GM21786 (cell line): ENCODE measurements at regions not wholly inside any gene's neighbourhood (a gene's known extent, or its start where the extent isn't known, plus 50 kb on each side); places are given as distances from the start of the nearest gene placed in this dataset.

Source experiments
- ATAC-seq: cut with Tn5 transposase; IDR thresholded peaks from one replicate; pipeline ENCODE4 v1.9.1; 2021; ENCODE audit not compliant: unreplicated experiment

DNA sequence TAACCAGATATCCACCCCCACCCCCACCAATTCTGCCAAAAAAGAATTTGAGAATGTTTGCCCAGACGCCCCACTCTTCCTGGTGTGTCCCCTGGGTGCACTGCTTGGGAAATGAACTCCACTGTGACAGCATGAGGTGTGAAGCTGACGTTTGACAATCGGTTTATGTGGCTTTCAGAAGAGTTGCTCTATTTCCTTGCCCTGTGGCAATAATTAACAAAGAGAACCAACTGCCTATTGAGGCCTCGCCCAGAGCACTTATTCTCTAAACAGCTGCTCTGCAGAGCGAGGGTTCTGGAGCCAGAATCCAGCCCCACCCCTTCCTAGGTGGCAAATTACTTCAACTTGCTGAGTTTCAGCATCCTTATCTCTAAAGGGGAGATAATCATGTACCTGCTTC, 115.8 kb upstream of the SIX3 start:
- ATAC-seq, result peak; percentile 87

DNA sequence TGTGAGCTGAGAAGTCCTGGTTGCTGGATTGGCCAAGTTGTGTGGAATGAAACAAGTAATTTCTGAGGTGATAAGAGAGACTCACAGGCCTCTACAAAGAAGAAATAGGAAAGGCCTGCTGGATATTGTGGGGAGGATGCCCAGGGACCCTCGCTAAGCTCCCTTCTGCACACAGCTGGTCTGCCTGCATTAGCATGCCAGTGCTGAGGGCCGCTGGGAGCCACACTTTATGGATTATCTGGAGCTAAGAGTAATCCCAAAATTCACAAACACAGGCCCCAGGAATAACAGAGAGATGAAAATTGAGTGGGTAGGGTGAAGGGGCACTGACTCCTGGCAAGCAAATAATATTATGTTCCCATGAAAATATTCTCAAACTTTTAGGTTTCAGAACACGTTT, 114.9 kb upstream of the SIX3 start:
- no peak for ATAC-seq

DNA sequence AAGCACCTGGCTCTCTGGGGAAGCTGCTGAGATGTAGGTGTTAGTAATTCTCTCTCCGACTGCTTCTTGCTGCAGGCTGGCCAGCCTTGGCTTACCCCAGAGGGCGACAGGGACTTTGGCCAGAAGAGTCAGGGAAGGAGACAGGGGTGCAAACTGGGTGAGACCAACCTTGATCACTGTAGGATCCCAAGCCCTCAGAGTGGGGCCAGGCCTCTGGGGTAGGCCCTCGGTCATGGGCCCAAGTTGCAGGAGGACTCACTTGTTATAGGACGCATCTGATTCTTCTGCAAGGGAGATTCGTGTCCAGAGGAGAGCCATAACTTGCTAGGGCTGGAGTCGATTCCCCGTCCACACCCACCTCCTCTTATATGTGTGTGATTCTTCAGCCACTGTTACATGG, 111.7 kb upstream of the SIX3 start:
- no peak for ATAC-seq

DNA sequence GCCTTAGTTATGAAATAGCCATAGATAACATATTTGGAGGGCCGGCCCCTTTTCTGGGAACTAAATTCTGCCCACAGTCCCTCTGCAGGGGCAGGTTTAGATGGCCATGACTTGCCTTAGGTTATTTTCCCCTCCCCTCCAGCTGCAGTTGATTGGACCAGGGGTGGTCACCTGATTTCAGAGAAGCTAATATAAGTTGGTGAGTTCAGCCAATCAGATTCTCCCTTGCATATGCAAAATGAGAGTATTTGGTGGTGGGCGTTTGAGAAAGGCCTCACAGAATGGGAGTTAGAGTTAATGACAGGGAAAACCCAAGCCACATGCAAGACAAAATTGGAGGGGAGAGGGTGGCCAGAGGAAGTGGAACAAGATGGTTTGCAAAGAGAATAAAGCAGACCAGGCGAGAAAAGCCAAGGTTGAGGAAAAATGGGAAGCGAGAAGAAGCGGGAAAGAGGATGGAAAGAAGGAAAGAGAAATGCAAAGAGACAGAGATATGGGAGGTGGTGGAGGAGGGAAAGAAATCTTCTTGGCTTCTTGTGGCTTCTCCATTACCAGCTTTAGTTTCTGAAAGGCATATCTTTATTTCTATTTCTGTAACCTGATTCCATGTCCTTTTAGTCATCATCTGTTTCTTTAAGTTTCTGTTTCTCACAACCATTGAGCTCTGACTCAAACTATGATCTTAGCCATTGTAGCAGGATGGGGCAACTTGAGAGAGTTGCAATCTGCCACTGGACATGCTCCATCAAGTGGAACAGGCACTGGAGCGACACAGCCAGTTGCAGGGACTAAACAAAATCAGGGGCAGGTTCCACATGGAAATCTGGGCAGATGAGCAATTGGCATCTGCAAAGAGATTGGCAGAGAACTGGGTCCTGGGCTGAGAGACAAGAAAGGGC, 108.1 kb upstream of the SIX3 start:
- peak; percentile 51 for ATAC-seq

DNA sequence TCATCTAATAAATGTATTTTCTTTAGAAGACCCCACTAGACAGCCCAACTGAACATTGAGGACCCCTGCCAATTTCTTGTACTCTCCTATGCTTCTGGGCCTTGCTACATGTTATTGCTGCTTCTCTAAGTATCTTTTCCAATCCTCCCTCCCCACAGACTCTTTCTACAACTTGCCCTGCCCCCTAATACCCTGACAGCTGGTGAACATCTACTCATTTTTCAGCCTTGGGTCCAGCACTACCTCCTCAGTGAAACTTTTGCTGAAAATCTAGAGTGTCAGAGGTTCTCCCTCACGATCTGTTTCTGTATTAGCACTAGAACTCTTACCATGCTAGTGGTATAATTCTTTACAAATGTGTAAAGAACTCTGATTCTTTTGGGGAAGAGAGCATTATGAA, 106.8 kb upstream of the SIX3 start:
- no peak for ATAC-seq

DNA sequence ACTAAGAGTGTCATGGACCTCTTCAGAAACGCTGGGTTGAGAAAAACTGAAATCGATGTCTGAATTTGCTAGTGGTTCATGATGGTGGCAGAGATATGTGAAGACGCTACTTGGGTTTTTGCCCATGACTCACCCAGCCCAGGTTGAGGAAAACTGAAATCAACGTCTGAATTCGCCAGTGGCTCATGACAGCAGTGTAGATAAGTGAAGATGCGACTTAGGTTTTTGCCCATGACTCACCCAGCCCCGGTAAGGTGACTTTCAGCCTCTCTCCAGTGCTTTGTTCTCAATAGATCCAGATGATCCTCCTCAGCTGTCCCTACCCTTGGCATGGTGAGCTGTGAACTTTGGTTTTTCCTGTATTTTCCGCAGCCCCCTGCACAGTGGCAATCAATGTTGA, 105.3 kb upstream of the SIX3 start:
- ATAC-seq, result peak; percentile 48

DNA sequence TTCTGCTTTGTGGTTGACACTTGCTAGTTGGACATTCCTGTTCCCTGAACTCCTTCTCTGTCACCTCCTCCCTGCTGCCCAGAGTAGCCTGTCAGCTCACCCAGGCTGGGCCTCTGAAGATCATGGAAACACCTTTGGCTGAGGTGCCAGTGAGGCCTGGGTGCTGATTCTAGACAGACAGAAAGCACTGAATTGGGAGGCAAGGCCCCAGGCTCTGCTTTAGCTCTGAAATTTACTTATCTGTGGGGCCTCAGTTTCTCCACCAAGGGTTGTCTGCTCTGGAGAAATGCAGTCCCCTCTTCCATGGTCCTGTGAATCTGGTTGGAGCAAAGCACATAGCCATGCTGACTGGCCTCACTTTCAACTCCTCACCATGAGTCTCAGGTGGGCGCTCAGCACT, 104.6 kb upstream of the SIX3 start:
- no peak for ATAC-seq

DNA sequence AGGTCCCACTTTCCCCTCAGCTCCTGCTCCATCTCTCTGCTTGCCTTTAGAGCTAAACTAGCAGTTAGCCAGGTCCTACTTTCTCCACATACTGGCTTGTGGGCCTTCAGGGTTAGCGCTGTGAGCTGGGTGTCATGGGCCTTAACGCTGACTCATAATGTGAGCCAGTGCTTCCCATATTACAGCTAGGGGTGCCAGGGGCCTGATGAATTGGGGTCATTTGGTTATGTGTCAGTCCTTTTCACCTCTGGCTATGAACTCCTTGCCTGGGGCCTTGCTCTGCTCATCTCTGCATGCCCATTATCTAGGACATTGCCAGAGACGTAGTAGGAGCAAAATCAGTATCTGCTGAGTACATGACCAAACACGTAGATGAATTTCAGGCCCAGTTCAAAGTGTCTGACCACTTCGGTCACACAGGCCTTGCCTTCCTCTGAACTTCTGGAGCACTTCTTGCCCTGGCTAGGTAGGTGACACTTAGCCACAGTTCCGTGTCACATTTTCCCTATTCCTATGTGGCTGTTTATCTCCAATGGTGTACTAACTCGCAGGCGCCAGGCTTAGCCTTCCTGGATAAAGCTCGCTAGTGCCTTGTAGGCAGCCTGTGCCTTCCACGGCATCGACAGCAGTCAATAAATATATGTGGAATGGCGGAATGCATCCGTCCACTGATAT, 103.2 kb upstream of the SIX3 start:
- no peak for ATAC-seq

DNA sequence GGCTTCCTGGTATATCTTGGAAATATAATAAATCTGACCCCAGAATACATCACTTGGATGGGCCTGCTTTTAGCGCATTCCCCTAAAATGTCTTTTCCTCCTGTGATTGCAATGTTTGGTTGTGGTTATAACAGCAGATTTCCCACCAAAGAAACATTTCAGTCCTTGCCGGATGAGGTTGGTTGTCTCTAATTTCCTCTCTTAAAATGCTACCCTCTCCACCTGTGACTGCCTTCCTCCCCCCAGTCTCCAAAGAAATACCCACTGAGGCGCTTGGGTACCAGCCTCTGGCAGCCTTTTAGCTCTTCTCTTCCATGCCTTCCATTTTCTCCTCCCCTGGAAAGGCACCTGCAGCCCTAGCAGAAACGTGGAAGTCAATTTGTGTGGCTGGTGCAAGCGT, 102.1 kb upstream of the SIX3 start:
- no peak for ATAC-seq

DNA sequence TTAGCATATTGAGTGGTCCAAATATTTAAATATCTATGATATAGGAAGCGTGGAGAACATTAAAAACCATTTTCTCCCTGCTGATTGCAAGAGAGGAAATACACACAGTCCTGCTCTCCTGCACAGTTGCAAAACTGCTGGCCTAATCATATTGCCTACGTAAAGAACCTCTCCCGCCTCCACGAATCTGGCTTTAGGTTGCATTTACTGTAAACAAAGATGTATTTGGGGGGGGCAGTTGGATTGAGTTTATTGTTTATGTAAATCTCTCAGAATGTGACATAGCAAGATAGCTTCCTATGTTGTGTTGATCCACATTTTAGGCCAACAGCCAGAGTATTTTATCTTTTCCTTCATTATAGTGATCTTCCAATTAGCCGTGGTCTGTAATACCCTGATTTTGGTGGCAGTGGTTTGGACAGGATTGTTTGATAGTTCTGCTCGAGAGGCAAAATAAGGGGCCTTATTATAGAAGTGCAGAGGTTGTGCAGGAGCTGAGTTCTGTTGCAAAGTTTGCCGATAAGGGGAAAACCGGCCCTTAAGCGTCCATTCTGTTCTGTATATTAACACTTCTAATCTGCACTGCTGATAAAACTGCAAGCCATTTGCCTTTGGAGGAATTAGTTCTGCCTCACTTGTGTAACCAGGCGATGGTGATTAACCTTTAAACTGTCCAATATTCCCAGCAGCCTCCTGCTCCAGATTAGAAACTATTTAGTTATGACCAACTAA, 101.6 kb upstream of the SIX3 start:
- ATAC-seq, result no peak

DNA sequence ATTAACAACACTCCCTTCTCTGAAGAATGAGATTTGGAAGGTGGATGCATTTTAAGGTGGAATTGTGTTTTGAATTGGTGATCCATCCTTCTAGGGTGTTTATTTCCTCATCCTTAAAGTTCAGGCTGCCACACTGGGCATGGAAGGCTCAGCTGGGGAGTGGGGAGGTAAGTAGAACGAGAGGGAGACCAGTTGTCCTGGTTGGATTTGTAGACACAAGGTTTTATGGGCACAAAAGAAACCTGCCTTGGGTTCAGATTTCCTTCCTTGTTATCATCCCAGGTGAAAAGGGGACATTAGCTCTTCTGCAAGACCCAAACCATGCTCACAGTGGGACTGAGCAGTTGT, 101.0 kb upstream of the SIX3 start:
- no peak for ATAC-seq

DNA sequence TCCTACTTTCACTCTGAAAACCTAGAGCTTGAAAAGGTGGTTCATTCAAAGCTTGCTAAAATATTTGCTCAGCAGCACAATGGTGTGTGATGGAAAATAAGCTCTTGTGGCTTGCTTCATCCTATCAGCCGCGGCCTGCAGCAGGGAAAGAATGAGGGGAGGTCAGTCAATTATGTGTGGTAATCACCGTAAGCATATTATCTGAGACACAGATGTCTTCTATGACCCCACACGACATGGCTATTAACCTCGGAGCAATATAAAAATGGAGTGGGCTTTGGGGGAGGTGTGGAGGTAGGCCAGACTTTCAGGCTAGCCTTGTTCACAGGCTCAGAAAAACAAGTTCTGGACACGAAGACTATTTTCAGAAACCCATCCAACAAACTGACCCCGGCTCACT, 98.4 kb upstream of the SIX3 start:
- ATAC-seq, result no peak

DNA sequence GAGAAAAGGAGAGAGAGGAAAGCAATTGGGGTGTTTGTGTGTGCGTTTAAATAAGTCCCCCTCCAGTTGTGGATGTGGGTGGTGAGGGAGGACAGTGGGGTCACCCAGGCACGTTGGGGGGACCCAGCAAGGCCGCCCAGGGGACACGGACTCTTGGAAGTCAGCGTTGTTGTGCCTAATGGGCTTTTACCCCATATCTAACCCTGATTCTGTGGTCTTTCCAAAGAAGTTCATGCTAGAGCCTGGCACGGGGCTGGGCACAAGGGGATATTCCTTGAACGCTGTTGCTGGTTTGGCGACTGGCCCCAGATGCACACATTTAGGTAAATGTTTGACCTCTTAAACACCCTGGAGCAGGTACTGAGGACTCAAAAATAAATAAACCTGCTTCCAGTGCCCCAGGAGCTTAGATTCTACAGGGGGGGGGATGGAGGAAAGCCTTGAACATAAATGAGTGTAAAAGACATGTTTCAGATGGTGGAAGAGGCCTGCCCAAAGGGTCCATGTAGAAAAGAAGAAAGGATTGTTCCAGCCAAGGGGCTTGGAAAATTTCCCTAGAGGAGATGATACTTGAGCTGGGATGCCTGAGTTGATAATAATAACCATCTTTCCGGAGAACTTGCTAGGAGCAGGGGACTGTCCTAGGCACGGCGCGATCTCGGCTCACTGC, 97.7 kb upstream of the SIX3 start:
- ATAC-seq, result no peak

DNA sequence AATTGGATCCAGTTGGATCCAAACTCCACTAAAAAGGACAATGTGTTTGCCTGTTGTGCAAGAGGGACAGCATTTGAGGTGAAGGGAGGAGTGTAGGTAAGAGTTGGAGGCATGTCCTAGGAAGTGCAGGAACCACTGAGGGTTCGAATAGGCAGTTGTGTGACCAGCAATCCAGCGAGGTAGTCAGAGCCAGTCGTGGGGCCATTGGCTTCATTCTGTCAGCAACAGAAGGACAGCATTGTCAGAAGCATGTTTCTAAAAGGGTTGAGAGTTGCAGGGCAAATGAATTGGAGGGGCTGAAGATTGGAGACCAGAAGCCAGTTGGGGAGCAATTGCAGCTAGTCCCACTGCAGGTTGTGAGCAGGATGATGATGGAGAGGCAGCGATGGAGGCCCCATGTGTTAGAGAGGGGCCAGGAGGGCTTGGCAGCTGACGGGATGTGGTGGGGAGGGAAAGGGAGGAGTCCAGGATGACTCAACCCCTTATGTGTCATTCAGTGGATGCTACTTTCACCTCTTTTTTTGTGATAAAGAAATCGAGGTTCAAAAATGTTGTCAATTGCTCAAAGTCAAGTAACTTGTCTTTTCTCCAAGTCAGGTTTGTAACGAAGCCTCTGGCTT, 96.7 kb upstream of the SIX3 start:
- no peak for ATAC-seq

DNA sequence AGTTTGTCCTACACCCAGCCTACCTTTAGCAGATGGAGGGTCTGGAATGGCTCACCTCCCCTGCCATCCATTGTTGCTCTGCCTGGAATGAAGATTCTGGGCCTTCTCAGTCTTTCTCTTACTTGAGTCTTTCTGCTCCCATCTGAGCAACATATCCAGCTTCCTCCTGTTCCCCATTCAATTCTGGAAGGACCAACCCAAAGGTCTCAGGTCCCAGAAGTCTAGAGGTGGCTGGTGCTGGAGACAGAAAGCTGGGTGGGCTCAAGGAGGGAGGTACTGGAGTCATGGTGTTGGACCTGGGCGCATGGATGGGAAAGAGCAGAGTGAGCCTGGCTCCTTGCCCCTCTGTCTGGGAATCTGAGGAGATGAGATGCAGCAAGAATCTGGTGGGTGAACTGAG, 93.5 kb upstream of the SIX3 start:
- no peak for ATAC-seq

DNA sequence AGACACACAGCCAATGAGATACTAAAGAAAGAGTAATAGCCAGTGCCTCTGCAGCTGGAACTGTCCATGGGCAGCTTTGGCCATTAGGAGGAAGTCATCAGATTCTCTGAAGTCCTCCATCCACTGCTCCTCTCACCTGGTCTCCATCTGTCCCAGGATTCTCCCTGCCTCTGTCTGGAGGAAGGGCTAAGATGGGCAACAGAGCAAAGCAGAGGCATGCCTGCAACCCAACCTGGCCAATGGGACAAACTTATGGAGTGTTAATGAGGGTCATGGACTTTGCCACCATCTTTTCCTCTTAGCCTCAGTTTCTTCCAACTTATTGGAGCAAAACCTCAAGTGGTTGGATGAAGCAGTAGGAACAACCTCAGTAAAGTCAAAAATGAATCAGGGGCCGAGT, 91.5 kb upstream of the SIX3 start:
- ATAC-seq, result no peak

DNA sequence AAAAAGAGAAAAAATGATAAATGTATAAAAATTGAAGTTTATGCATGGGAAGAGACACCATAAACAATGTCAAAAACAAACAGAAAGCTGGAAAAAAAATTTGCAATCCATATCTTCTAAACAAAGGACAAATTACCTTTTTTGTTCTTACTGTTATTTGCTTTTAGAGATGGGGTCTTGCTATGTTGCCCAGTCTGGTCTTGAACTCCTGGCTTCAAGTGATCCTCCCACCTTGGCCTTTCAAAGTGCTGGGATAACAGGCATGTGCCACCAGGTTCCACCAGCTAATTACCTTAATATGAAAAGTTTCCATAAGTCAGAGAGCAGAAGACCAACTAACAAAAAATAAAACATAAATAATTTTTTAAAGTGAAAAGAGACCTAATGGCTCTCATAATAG, 90.0 kb upstream of the SIX3 start:
- ATAC-seq, result no peak

DNA sequence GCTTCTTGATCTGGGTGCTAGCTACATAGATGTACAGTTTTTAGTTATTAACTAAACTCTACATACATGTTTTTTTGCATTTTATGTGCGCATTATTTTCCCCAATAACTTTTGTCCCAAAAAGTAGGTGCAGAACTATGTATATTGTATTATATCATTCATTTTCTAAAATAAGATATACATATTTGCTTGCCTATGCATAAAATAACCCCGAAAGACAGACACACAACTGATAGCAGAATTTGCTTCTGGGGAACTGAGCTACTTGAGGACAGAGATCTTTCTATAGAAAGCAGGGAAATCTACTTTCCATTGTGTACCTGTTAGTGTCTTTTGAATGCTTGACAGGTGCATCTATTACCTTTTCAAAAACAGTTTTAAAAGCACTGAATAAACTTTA, 88.9 kb upstream of the SIX3 start:
- ATAC-seq, result no peak

DNA sequence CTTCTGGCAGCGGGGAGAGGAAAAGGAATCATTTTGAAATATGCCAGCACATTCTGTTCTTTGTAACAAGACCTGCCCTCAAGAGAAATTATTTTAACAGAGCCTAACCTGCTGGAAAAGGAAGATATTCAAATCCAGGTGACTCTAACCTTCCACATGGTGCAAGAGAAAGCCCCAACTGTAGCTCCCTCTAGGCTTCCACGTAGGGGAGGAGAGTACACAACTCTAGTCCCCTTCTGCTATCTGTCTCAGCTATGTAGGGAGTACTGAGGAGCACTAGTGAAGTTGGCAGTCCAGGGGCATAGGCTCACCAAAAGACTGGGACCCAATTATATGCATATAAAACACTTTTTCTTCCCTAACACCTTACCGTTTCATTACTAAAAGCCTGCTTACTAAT, 82.2 kb upstream of the SIX3 start:
- ATAC-seq, result no peak

DNA sequence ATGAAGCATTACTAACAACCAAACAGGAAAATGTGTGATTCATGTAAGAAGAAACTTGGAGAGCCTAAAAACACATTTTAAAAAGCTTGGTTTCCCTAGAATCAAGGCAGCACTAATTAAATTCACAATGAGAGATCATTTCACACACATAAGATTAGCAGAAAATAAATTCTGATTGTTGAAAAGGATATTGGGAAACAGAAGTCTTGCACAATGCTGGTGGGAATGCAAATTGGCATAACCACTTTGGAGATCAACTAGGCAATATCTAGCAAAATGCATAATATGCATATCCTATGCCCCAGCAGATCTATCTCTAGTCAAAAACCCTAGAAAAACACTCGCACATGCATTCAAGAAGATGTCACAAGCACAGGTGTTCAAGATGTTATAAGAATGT, 75.3 kb upstream of the SIX3 start:
- no peak for ATAC-seq

DNA sequence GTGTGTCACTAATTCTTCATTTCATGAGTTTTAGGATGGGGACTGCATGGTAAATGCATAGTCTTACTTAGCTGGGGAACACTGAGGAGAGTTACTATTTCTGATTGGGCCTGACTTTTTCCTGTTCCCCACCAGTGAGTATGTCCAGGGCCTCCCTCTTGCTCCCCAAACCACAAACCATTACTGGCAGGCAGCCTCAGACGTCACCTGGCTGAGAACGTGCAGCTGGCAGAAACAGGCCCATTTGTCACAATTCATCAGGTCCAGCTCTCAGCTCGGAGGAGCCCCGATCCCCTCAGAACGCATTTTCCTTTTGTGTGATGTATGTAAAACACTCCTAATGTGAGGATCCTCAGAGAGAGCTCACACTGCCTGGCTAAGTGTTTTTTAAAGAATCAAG, 71.7 kb upstream of the SIX3 start:
- no peak for ATAC-seq
